ENCODE measurements at regions not wholly inside any gene's neighbourhood (a gene's known extent, or its start where the extent isn't known, plus 50 kb on each side); places are given as distances from the start of the nearest gene placed in this dataset.

GRCh38 chr4:121229993-121230392 lies 65.9 kb upstream of the TNIP3 start:
- no peak for TF ChIP-seq Cebpa-rat (IDR thresholded peaks at IDR 0.05)
- Histone ChIP-seq H3K27me3 (no peaks in the 10 kb centered on the region), H3K4me2 (no peak overlapping the region), H3K9ac (no peak overlapping the region), H4K20me1 (no peaks in the 10 kb centered on the region), H3K27ac (no peak overlapping the region), H3K4me1 (peaks cover 11% of the 10 kb centered on the region), H3K4me3 (no peak overlapping the region), H3K9me3 (no peaks in the 10 kb centered on the region), H3K36me3 (no peaks in the 10 kb centered on the region)

GRCh38 chr4:121228848-121229247 lies 64.7 kb upstream of the TNIP3 start:
- H3K4me2 ChIP-seq: no peak overlapping the region
- H3K27ac ChIP-seq: no peak overlapping the region
- no peaks in the 10 kb centered on the region for H3K36me3 ChIP-seq
- TF ChIP-seq Cebpa-rat (IDR thresholded peaks at IDR 0.05): no peak
- no peak overlapping the region for H3K4me3 ChIP-seq
- peaks cover 11% of the 10 kb centered on the region for H3K4me1 ChIP-seq
- no peaks in the 10 kb centered on the region for H3K9me3 ChIP-seq
- H4K20me1 ChIP-seq: no peaks in the 10 kb centered on the region
- no peaks in the 10 kb centered on the region for H3K27me3 ChIP-seq
- H3K9ac ChIP-seq: no peak overlapping the region

DNA sequence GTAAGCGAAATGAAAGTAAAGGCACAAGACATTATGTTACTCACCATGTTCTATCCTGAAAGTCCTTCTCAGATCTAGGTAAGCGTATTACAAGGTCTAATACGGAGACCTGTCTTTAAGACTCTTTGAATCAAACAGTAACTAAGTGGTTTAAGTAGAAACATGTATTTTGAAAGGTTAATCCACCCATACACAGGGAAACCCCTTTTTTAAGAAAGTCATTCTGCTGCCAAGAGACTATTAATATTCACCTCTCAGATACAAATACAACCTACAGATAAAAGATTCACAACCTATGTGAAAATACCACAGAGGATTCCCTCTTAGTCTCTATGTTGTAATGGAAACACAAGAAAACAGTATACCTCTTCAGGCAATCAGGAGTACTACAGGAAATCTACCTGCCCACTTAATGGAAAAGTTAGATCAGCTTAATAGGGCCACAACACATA lies 63.2 kb upstream of the TNIP3 start:
- Histone ChIP-seq H3K4me2 (no peak overlapping the region), H3K4me3 (no peak overlapping the region), H3K9me3 (no peaks in the 10 kb centered on the region), H3K27me3 (no peaks in the 10 kb centered on the region), H3K27ac (no peak overlapping the region), H4K20me1 (no peaks in the 10 kb centered on the region), H3K9ac (no peak overlapping the region), H3K4me1 (peaks cover 10% of the 10 kb centered on the region), H3K36me3 (no peaks in the 10 kb centered on the region)
- no peak for TF ChIP-seq Cebpa-rat (IDR thresholded peaks at IDR 0.05)

DNA sequence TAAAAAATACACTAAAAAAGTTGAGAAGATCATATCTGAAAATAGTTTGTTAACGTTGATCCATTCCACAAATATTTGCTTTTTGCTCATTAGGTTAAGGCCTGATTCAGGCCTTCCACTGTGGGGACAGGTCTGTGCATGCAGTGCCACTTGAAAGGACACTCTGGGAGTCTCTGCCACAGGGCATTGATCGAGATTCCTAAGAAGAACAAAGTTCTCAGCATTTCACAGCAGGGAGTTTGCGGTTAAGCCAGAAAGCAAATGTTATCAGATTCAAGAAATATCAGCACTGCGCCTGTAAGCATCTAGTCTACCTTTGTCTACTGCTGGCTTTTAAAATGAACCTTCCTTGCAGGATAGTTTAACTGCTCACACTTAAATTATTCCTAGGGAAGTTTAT lies 62.2 kb upstream of the TNIP3 start:
- Histone ChIP-seq H3K9me3 (no peaks in the 10 kb centered on the region), H3K4me3 (no peak overlapping the region), H4K20me1 (no peaks in the 10 kb centered on the region), H3K27ac (no peak overlapping the region), H3K4me1 (no peaks in the 10 kb centered on the region), H3K27me3 (no peaks in the 10 kb centered on the region), H3K9ac (no peak overlapping the region), H3K4me2 (no peak overlapping the region), H3K36me3 (no peaks in the 10 kb centered on the region)
- TF ChIP-seq Cebpa-rat (IDR thresholded peaks at IDR 0.05): no peak

DNA sequence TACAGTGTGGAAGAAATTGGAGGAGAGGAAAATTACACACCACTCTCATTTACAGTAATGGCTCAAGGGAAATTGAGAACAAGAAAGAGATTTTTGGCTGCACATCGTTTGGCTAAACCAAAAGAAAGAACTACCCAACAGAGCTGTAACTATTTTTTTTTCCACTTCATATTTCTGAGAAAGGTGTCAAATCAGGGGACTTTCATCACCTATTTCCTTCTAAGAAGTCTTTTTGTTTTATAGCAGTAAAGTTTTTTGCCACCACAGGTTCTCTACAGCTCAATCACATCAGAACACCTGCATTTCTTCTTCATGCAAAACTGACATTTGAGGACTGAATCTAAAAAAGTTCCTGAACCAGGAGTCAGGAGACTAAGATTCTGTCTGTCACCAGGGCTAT lies 57.5 kb upstream of the TNIP3 start:
- H3K36me3 ChIP-seq: no peaks in the 10 kb centered on the region
- no peak for TF ChIP-seq Cebpa-rat (IDR thresholded peaks at IDR 0.05)
- no peak overlapping the region for H3K4me3 ChIP-seq
- H3K27ac ChIP-seq: no peak overlapping the region
- no peaks in the 10 kb centered on the region for H3K27me3 ChIP-seq
- H3K4me2 ChIP-seq: no peak overlapping the region
- H4K20me1 ChIP-seq: no peaks in the 10 kb centered on the region
- H3K9ac ChIP-seq: no peak overlapping the region
- no peaks in the 10 kb centered on the region for H3K4me1 ChIP-seq
- H3K9me3 ChIP-seq: no peaks in the 10 kb centered on the region

DNA sequence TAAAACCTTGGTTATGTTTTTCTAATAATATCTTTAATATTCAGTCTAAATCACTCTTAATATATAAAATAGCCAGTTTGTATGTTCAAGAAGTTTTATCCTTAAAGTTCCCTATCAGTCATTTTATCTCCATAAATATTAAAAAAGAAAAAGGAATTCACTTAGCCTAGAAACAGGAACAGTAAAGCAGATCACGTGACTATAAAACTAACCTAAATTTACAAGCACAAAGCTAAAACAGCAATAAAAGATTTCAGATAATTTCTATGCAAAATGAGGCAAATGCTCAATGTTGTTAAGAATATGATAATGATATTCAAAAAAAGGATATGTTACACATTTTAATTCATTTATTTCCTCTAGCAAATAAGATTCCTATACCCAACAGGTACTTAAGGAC lies 57.1 kb upstream of the TNIP3 start:
- Histone ChIP-seq H3K4me2 (no peak overlapping the region), H3K27ac (no peak overlapping the region), H3K27me3 (no peaks in the 10 kb centered on the region), H3K4me3 (no peak overlapping the region), H4K20me1 (no peaks in the 10 kb centered on the region), H3K9me3 (no peaks in the 10 kb centered on the region), H3K9ac (no peak overlapping the region), H3K4me1 (no peaks in the 10 kb centered on the region), H3K36me3 (no peaks in the 10 kb centered on the region)
- no peak for TF ChIP-seq Cebpa-rat (IDR thresholded peaks at IDR 0.05)

DNA sequence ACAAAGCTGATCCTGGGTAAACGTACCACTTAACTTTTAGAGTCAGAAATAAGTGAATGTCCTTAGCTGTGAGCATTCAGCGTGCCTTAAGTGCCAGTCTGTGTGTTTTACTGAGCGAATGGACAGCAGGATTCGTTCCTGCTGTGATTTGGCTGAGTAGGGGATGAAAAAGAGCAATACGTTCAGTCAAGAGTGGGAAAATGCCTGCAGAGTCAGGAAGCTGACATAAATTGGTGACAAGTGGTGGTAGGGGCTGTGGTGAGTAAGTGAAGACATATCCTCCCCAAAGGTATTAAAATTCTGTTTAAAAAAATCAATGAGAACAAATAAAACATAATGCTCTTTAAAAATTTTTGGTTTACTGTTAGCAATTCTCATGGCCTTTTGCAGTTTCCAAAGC lies 56.6 kb upstream of the TNIP3 start:
- Histone ChIP-seq H4K20me1 (no peaks in the 10 kb centered on the region), H3K27ac (no peak overlapping the region), H3K4me2 (no peak overlapping the region), H3K9ac (no peak overlapping the region), H3K27me3 (no peaks in the 10 kb centered on the region), H3K4me3 (no peak overlapping the region), H3K4me1 (no peaks in the 10 kb centered on the region), H3K36me3 (no peaks in the 10 kb centered on the region), H3K9me3 (no peaks in the 10 kb centered on the region)
- no peak for TF ChIP-seq Cebpa-rat (IDR thresholded peaks at IDR 0.05)

GRCh38 chr4:121219227-121219626 lies 55.1 kb upstream of the TNIP3 start:
- Histone ChIP-seq H4K20me1 (no peaks in the 10 kb centered on the region), H3K4me2 (no peak overlapping the region), H3K27ac (no peak overlapping the region), H3K9ac (no peak overlapping the region), H3K4me3 (no peak overlapping the region), H3K36me3 (no peaks in the 10 kb centered on the region), H3K9me3 (no peaks in the 10 kb centered on the region), H3K4me1 (no peaks in the 10 kb centered on the region), H3K27me3 (no peaks in the 10 kb centered on the region)
- TF ChIP-seq Cebpa-rat (IDR thresholded peaks at IDR 0.05): no peak

- no peak for TF ChIP-seq Cebpa-rat (IDR thresholded peaks at IDR 0.05)
- no peaks in the 10 kb centered on the region for H4K20me1 ChIP-seq
- H3K4me1 ChIP-seq: no peaks in the 10 kb centered on the region
- no peaks in the 10 kb centered on the region for H3K9me3 ChIP-seq
- no peak overlapping the region for H3K4me3 ChIP-seq
- no peak overlapping the region for H3K4me2 ChIP-seq
- no peaks in the 10 kb centered on the region for H3K27me3 ChIP-seq
- no peak overlapping the region for H3K9ac ChIP-seq
- H3K27ac ChIP-seq: no peak overlapping the region
- H3K36me3 ChIP-seq: no peaks in the 10 kb centered on the region
These were observed 53.2 kb upstream of the TNIP3 start for GRCh38 chr4:121217351-121217750.

DNA sequence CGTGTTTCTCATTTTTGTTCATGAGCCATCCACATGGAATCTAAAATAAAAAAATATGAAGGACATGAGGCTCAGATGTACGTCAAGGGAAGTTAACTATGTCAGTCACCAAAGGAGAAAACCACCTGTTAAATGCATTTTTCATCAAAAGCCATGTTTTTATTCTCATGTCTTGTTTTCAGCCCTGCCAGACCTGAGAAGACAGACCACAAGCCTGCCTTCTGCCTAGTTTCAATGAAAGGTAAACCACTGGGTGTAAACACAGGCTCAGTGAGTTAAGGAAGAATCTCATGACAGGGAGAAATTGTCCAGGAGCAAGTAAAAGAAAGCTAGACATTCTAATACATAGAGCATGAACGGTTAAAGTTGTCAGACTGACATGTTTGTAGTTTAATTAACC lies 52.3 kb upstream of the TNIP3 start:
- H3K9me3 ChIP-seq: no peaks in the 10 kb centered on the region
- no peak for TF ChIP-seq Cebpa-rat (IDR thresholded peaks at IDR 0.05)
- H3K4me2 ChIP-seq: no peak overlapping the region

GRCh38 chr4:121213940-121214339 lies 49.8 kb upstream of the TNIP3 start:
- Histone ChIP-seq H3K4me2 (no peak overlapping the region), H3K27ac (no peak overlapping the region), H3K27me3 (no peaks in the 10 kb centered on the region), H3K4me1 (no peaks in the 10 kb centered on the region), H3K9me3 (no peaks in the 10 kb centered on the region), H3K9ac (no peak overlapping the region), H3K36me3 (no peaks in the 10 kb centered on the region), H3K4me3 (no peak overlapping the region), H4K20me1 (no peaks in the 10 kb centered on the region)
- TF ChIP-seq Cebpa-rat (IDR thresholded peaks at IDR 0.05): no peak

More for the DNA sequence above, 52.3 kb upstream of the TNIP3 start:
- Histone ChIP-seq H3K4me3 (no peak overlapping the region), H3K27ac (no peak overlapping the region), H3K9ac (no peak overlapping the region), H3K4me1 (no peaks in the 10 kb centered on the region), H3K27me3 (no peaks in the 10 kb centered on the region), H3K36me3 (no peaks in the 10 kb centered on the region), H4K20me1 (no peaks in the 10 kb centered on the region)

All from BLaER1 (cell line).